ENCODE measurements at regions not wholly inside any gene's neighbourhood (a gene's known extent, or its start where the extent isn't known, plus 50 kb on each side); places are given as distances from the start of the nearest gene placed in this dataset.

DNA sequence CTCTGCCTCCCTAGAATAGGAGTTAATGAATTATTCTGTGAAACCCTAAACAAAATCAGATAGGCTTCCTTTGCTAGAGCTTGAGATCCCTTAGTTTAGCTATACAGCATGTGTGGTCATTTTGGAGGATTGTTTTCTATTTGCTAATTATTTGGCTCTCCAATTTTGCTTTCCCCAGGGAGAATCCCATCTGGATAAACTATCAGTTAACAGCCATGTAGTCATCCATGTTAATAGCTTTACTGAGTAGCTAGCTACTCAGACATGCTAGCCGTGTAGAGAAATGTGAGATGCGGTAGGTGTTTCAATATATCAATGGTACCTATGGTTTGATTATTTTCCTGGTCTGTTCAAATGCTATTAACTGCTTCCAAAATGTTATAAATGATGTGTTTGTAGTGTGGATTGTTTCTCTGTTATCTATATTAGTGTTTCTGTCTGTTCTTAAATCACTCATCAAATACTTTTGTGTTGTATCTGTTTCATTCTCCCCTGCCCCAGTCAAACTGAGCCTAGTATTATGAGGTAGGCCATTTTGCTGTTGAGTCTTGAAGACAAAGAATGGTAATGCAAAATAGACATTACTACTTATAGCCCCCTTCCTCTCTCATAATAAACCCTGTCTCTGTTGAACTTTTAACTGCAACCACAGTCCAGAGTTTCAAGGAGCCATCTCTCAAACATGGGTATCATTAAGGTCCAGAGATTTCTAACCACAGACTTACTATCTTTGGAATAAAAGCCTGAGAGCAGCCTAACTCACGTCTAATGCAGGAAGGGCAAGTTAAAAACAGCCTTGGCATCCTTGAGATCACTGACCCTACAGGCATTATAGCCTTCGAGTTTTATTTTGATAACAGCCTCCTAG, 56.1 kb upstream of the GRAMD1B start:
- FAIRE-seq (no peak), DNase-seq (no peak)
- no peaks in the 10 kb centered on the region for H3K9me3 ChIP-seq (ENCODE audit: control insufficient read depth in 2 of 3, insufficient read depth in 1 of 3, low read length in 3 of 3)
- TF ChIP-seq, protein P1, sequence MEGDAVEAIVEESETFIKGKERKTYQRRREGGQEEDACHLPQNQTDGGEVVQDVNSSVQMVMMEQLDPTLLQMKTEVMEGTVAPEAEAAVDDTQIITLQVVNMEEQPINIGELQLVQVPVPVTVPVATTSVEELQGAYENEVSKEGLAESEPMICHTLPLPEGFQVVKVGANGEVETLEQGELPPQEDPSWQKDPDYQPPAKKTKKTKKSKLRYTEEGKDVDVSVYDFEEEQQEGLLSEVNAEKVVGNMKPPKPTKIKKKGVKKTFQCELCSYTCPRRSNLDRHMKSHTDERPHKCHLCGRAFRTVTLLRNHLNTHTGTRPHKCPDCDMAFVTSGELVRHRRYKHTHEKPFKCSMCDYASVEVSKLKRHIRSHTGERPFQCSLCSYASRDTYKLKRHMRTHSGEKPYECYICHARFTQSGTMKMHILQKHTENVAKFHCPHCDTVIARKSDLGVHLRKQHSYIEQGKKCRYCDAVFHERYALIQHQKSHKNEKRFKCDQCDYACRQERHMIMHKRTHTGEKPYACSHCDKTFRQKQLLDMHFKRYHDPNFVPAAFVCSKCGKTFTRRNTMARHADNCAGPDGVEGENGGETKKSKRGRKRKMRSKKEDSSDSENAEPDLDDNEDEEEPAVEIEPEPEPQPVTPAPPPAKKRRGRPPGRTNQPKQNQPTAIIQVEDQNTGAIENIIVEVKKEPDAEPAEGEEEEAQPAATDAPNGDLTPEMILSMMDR (IDR thresholded peaks at IDR 0.05; ENCODE audit: borderline replicate concordance, extremely low read depth, insufficient read depth), result no peak
- no peaks in the 10 kb centered on the region for H3K4me1 ChIP-seq (ENCODE audit: control insufficient read depth in 2 of 3, insufficient read depth in 2 of 3, low read depth in 1 of 3, low read length in 3 of 3)
- no peaks in the 10 kb centered on the region for H3K27me3 ChIP-seq (ENCODE audit: control insufficient read depth, insufficient read depth, low read length)
- H3K36me3 ChIP-seq (ENCODE audit: control insufficient read depth in 2 of 3, insufficient read depth in 3 of 3, low read length in 3 of 3), result no peaks in the 10 kb centered on the region
- no peak overlapping the region for H3K4me3 ChIP-seq (ENCODE audit: low read length in 3 of 3)
- no peak overlapping the region for H3K27ac ChIP-seq (ENCODE audit: low read depth in 2 of 2, low read length in 2 of 2)
- intact Hi-C loops (cut with DNase I), result no loop called here
- no peak overlapping the region for H3K9ac ChIP-seq (ENCODE audit: low read length in 3 of 3)

DNA sequence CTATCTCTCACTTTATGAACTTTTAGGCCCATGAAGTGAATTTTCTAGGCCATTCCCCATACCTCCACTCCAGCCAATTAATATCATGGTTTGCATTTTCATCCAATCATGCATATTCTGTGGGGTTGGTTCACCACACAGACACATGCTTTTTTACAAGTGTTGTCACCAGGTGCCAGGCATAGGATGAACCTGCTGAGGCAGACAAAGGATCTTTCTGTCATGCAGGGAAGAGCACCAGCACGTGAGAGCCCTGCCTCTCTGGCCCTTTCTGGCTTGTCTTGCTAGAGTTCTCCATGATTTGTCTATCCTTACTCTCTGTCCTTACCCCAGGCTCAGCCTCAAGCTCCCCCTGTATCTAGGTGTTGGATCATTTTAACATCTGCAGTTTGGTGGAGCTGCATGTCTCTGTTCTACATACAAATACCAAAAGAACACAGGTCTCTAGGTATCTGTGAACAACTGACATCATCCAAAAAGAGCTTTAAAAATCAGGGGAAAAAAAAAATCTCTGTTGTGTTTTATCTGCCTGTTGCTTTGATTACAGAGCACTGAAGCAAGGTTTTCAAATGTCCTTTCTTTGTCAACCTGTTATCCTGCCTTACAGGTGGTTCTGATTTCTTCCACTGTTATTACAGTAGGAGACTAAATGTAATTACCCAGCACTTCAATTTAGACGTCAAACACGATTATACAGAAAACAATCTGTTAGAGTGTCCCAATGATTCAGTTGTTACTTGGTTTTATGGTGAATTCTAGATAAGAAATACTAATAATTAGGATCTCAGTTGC, 58.4 kb upstream of the GRAMD1B start:
- Histone ChIP-seq H3K4me1 (ENCODE audit: control insufficient read depth in 2 of 3, insufficient read depth in 2 of 3, low read depth in 1 of 3, low read length in 3 of 3) (no peaks in the 10 kb centered on the region), H3K9me3 (ENCODE audit: control insufficient read depth in 2 of 3, insufficient read depth in 1 of 3, low read length in 3 of 3) (no peaks in the 10 kb centered on the region), H3K36me3 (ENCODE audit: control insufficient read depth in 2 of 3, insufficient read depth in 3 of 3, low read length in 3 of 3) (no peaks in the 10 kb centered on the region), H3K27ac (ENCODE audit: low read depth in 2 of 2, low read length in 2 of 2) (no peak overlapping the region), H3K27me3 (ENCODE audit: control insufficient read depth, insufficient read depth, low read length) (no peaks in the 10 kb centered on the region), H3K4me3 (ENCODE audit: low read length in 3 of 3) (no peak overlapping the region), H3K9ac (ENCODE audit: low read length in 3 of 3) (no peak overlapping the region)
- FAIRE-seq (no peak), DNase-seq (no peak)
- intact Hi-C loops (cut with DNase I), result no loop called here
- TF ChIP-seq, protein P1 (IDR thresholded peaks at IDR 0.05; ENCODE audit: borderline replicate concordance, extremely low read depth, insufficient read depth), result no peak

DNA sequence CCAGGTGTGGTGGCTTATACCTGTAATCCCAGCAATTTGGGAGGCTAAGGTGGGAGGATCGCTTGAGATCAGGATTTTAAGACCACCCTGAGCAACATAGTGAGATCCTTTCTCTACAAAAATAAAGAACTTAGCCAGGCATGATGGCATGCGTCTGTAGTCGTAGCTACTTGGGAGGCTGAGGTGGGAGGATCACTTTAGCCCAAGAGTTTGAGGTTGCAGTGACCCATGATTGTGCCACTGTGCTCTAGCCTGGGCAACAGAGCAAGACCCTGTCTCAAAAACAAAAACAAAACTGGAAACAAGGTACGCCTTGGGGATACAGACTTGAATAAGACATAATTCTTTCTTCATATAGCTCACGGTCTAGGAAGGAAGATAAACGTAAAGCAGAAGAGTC, 63.1 kb upstream of the GRAMD1B start:
- FAIRE-seq, result no peak
- intact Hi-C loops (cut with DNase I), result no loop called here
- H3K27me3 ChIP-seq (ENCODE audit: control insufficient read depth, insufficient read depth, low read length), result no peaks in the 10 kb centered on the region
- TF ChIP-seq, protein P1 (IDR thresholded peaks at IDR 0.05; ENCODE audit: borderline replicate concordance, extremely low read depth, insufficient read depth), result no peak
- no peak overlapping the region for H3K9ac ChIP-seq (ENCODE audit: low read length in 3 of 3)
- no peak overlapping the region for H3K27ac ChIP-seq (ENCODE audit: low read depth in 2 of 2, low read length in 2 of 2)
- H3K36me3 ChIP-seq (ENCODE audit: control insufficient read depth in 2 of 3, insufficient read depth in 3 of 3, low read length in 3 of 3), result no peaks in the 10 kb centered on the region
- H3K4me1 ChIP-seq (ENCODE audit: control insufficient read depth in 2 of 3, insufficient read depth in 2 of 3, low read depth in 1 of 3, low read length in 3 of 3), result no peaks in the 10 kb centered on the region
- DNase-seq, result no peak
- H3K9me3 ChIP-seq (ENCODE audit: control insufficient read depth in 2 of 3, insufficient read depth in 1 of 3, low read length in 3 of 3), result no peaks in the 10 kb centered on the region
- no peak overlapping the region for H3K4me3 ChIP-seq (ENCODE audit: low read length in 3 of 3)
